Fibroblast of skin of left biceps (primary cell): ENCODE measurements at regions not wholly inside any gene's neighbourhood (a gene's known extent, or its start where the extent isn't known, plus 50 kb on each side); places are given as distances from the start of the nearest gene placed in this dataset.
"Not testable (repeated sequence)": the region's sequence is repeated elsewhere in the genome, so short reads cannot be mapped to it uniquely, and the experiment has no call there.

Experiments used
- DNase-seq, 2 experiments: peaks; one replicate each; pipeline ENCODE4 v3.0.0-alpha.2; 2013; ENCODE audit warnings: low read depth in 2 of 2

DNA sequence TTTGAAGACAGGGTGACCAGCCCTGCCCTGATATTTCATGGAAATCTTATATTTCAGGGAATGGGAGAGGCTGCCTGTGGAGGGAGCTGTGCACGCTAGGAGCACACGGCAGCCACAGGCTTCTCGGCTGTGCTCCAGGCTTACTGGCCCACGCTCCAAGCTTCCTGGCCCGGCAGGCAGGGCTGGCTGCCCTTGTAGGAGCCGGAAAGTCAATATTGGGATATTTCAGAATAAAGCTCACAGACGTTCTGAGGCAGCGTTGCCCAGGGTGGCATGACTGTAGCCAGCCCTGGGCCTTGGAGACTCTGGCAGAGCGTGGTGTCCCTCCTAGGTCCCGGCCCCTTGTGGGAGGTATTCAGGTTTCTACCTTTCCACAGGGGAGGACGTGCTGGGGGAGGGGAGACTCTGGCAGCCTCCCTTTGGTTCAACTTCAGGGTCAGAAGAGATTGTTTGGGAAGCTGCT is 95.6 kb downstream of the NPIPB11 start:
- no peak for DNase-seq

DNA sequence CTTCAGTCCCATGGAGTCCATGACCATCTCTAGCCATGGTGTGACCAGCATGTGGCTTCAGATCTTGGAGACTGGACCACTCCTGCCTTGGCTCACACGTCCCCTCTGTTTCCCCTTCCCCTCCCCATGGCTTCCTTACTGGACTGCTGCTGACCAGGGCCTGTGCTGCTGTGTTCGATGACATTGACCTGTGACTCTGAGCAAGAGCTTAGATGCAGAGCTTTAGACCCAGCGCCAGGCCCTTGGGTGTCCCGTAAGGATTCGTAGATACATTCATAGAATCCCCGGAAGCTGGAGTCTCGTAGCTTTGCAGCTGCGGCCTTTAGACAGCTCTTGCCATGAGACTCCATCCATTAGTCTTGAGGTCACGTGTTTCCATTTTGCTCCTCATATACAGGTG is 96.3 kb downstream of the NPIPB11 start:
- not testable (repeated sequence) for DNase-seq

DNA sequence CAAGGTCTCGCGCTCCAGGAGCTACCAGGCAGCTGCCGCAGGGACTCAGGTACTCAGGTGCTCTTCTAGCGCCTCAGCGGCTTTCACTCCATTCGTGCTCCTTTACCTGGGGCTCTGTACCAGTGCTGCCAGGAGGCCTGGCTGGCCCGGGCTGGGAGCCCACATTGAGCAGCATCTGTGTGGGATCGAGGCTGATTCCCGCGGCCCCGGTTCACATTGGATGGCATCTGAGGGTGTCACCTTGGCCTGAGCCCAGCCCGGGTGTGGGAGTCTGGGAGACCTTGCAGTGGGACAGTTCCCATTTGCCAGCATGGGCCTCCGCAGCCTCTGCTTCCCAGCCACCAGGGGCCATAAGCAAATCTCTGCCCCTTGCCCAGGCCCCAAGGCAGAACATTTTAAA is 96.9 kb downstream of the NPIPB11 start:
- DNase-seq, result not testable (repeated sequence)

DNA sequence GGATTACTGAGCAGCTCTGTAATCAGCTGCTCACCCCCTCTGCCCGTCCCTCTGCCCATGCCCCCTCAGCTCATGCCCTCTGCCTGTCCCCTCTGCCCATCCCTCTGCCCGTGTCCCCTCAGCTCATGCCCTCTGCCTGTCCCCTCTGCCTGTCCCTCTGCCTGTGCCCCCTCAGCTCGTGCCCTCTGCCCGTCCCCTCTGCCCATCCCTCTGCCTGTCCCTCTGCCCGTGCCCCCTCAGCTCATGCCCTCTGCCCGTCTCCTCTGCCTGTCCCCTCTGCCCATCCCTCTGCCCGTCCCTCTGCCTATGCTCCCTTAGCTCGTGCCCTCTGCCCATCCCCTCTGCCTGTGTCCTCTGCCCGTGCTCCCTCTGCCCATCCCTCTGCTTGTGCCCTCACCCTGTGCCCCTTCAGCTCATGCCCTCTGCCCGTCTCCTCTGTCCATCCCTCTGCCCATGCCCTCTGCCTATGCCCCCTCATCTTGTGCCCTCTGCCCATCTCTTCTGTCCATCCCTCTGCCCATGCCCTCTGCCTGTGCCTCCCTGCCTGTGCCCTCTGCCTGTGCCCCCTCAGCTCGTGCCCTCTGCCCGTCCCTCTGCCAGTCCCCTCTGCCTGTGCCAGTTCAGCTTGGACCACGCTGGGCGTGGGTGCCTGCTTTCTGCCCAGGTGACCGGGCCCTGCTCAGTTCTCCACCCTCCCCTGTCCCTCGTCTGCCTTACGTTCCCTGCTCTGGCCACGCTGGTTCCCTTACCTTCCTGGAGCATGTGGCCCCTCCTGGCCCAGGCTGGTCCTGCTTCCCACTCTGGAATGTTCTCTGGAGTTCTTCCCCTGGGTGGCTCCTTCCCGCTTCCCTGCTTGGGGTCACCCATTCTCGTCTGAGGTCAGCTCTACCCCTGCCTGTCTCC is 97.6 kb downstream of the NPIPB11 start:
- no peak for DNase-seq

DNA sequence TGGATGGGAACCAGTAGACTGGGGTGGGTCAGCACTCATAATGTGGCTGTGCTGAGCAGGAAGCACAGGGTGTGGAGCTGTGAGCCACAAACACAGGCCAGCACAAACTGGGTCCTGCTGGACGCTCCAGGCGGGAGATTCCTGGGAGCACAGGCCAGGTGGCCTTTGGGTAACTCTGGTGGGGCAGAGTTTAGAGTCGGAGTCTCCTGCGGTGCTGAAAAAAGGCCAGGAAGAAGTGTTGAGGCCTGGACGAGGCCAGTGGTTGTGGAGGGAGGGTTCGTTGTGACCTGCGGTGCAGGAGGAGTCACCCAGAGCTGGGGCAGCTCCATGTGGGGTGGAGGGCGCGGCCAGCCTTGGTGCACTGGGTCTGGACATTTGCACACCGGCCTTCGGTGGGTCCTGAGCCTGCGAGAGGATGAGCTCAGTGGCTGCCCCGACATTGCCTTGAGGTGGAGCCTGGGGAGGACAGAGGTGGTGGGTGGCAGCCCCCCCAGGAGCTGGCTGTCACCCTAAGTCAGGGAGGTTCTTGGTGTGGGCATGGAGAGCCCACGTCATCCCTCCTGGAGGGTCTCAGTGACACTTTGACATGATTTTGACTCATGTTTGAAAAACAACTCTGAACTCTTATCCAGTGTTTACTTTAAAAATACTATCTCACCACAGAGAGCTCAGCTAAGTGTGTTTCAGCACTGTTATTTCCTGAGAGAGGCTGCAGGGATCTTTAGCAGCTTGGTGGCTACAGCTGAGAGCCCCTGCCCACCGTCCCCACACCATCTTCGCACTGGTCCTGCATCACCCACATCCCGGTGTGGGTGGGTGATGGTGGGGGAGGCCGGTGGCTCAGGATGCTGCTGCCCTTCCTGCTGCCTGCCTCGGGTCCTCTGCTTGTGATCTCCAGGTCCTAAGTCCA is 98.7 kb downstream of the NPIPB11 start:
- DNase-seq, result no peak

DNA sequence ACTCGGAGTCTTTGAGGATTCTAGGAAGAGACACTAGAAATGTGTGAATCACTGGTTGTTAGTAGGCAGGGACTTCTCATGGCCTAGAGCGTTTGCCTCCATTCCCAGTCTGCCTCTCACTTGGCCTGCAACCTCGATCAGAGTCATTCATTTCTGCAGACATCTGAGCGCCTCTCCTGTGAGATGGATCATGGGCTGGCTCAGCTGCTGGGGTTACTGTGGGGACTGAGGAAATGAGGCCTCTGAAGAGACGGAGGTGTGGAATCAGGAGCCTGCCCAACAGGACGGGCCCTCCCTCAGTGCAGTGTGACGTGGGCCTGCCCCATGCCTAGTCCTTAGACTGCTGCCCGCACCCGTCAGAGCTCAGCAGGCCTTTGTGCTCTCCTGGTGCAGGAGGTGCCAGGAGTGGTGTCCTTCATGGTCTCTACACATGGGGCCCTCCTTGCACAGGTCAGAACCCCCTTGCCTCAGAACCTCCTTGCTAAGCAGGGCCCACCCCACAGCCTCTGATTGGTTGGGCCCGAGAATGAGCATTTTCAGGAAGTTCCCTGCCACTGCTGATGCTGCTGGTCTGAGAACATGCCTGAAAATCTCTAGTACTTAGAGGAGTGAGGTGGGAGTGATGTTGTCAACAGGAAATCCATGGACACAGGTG is 99.4 kb downstream of the NPIPB11 start:
- DNase-seq, result no peak

DNA sequence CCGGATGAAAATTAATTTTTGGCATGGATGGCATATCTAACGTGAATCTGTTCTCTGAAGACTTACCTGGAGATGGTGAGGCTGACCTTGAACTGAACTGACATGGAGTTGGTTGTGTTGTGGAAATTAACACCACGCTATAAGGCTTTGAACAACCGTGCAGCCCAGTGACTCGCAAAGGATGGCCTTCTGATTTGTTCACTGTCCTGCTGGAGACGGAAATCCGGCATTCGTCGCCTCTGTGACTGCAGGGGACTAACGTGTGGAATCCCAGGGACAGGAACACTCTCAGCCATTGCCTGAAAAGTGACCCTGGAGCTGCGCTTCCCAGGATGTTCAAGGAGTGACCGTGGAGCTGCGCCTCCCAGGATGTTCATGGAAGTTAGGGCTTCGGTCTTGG is 100.3 kb downstream of the NPIPB11 start:
- DNase-seq, result no peak

DNA sequence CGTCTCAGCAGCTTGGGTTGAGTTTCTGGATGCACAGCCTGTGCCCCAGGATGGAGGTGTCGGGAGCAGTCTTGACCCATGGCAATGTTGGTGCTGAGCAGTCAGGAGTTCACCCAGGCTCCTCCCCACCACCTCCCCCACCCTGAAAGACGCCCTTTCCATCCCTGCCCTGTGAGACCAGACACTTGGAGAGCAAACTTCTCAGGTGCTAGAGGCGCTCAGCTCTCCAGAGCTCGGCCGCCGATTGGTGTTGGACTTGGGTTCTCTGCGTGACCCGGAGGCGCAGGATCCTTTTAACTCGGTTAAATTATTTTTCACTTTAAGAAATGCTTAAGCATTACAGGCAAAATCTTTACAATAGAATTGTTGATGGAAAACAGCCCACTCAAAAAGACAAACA is 101.5 kb downstream of the NPIPB11 start:
- not testable (repeated sequence) for DNase-seq

DNA sequence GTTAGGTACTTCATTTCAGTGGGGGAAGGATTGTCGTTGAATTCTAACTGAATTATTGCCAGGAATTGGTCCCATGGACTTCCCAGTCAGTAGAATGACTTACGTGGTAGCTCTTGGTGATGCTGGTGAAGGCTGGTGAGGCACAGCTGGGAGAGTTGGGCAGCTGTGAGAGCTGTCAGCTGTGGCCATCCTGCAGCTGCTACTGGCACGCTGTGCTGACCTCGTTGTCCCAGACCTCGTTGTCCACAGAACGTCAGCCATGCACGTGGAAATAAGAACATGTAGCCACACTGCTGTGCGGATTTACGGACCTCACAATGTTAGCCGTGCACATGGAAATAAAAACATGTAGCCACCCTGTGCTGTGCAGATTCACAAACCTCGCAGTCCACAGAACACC is 102.3 kb downstream of the NPIPB11 start:
- no peak for DNase-seq

DNA sequence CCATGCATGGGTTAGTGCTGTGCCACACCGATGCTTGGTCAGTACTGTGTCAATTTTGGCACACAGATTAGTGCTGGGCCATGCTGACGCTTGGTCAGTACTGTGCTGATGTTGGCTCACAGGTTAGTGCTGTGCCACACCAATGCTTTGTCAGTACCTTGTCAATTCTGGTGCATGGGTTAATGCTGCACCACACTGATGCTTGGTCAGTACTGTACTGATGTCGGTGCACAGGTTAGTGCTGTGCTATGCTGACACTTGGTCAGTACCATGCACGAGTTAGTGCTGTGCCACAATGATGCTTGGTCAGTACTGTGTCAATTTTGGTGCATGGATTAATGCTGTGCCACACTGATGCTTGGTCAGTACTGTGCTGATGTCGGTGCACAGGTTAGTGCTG is 103.0 kb downstream of the NPIPB11 start:
- DNase-seq, result no peak

DNA sequence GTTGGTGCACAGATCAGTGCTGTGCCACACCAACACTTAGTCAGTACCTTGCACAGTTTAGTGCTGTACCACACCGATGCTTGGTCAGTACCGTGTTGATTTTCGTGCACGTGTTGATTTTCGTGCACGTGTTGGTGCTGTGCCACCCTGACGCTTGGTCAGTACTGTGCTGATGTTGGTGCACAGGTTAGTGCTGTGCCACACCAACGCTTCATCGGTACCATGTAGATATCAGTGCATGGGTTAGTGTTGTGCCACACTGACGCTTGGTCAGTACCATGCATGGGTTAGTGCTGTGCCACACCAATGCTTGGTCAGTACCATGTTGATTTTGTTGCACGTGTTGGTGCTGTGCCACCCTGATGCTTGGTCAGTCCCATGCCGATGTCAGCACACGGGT is 103.5 kb downstream of the NPIPB11 start:
- no peak for DNase-seq

DNA sequence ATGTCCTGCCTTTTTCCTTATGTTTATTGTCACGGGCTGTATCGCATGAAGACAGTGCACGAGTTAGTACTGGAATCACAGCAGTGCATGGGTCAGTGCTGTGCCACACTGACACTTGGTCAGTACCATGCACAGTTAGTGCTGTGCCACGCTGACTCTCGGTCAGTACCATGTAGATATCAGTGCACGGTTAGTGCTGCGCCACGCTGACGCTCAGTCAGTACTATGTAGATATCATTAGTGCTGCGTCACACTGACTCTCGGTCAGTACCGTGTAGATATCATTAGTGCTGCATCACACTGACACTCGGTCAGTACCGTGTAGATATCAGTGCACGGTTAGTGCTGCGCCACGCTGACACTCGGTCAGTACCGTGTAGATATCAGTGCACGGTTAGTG is 104.1 kb downstream of the NPIPB11 start:
- DNase-seq, result not testable (repeated sequence)

DNA sequence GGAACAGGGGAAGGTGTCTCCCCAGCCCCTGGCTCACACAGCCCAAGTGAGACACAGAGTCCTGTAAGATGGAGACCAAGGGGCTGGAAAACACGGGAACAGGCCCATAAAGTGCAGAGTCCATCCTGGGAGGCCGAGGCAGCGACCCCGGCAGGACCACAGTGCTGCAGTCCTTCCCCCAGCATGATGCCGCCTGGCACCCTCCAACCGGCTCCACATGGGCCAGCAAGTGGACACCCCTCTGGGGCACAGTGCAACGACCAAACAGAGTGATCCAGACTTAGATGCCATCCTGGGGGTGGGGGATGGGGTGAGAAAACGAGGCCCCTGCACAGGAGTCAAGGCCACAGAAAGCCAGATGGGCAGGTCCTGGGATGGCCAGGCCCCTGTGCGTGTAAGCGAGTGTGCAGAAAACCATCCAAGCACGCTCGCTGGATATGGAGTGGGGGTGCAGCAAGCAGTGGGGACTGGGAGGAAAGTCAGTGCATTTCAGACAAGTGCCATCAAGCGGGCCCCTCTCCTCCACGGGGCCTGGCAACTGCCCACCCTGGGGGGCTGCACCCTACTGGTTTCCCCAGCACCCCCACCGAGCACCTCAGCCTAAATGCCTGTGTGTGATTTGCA is 104.7 kb downstream of the NPIPB11 start:
- DNase-seq, result not testable (repeated sequence)

DNA sequence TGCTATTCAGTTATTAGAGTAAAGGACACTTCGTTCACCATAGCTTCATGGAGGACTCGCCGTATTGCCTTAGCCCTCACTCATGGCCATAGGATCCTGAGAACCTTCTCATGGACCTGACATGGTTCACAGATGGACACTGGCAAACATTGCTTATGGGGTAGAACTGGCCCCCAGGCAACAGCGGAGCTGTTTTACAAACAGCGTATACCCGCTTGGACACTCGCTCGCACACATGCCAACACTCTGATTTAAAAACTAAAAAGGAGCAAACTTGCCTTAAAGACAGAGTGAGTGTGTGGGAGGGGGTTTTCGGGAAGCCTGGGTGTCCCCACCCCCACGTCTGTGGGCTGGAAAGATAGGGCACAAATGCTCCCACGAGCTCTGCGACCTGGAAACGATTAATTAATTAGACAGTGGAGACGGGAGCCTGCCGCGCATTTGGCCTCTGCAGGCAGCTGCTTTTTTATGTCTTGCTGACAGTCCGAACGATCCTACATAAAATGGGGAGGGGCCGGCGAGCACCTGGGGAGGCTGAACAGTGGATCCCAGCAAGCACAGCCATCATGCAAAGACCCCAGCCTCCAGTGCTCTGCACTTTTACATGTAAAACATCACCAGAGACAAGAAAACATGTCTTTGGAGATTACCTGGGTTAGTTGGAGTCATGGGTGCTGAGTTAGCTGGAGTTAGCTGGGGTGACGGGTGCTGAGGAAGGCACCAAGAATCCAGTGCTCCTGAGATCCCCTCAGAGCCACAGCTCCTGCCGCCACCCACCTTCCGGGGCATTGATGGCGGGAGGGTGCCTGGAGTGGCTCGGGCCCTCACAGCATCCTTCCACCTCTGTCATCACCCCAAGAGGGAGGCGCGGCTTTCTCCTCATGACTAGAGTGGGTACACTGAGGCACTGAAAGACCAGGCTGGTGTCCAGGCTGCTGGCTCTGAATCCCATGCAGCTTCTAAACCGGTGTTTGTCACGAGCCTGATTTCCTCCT is 105.7 kb downstream of the NPIPB11 start:
- not testable (repeated sequence) for DNase-seq

DNA sequence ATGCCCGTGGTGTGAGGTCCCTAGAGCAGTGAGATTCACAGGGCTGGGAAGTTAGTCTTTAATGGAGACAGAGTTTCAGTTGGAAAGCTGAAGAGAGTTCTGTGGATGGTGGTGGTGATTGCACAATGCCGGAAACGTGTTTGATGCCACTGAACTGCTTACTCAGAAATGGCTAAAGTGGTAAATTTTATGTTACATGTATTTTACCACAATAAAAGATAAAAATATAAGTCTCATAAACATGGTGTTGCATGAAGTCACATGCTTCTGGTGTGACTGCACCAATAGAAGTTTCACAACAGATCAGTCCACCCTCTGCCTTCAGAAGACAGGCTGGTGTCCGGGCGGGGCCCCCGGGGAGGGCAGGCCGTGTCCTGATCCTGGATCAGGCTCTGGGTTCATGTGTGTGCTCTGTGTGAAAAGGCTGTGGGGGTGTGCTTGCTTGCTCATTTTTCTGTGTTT is 106.5 kb downstream of the NPIPB11 start:
- not testable (repeated sequence) for DNase-seq

DNA sequence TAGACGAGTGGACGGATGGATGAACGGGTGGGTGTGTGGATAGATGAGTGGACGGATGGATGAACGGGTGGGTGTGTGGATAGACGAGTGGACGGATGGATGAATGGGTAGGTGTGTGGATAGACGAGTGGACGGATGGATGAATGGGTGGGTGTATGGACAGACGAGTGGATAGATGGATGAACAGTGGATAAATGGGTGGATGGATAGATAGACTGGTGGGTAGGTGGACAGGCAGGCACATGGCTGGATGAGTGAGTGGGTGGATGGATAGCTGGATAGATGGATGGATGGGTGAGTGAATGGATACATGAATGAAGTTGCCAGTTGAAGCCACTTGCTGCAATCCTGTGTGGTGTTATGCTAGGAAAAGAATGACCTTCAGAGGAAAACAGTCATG is 107.5 kb downstream of the NPIPB11 start:
- not testable (repeated sequence) for DNase-seq

DNA sequence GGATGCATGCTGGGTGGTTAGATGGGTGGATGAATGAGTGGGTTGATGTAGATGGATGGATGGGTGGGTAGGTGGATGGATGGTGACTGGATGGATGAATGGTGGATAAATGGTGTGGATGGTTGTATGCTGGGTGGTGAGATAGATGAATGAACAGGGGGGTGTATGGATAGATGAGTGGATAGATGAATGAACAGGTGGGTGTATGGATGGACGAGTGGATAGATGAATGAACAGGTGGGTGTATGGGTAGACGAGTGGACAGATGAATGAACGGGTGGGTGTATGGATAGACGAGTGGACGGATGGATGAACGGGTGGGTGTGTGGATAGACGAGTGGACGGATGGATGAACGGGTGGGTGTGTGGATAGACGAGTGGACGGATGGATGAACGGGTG is 108.2 kb downstream of the NPIPB11 start:
- DNase-seq, result not testable (repeated sequence)

DNA sequence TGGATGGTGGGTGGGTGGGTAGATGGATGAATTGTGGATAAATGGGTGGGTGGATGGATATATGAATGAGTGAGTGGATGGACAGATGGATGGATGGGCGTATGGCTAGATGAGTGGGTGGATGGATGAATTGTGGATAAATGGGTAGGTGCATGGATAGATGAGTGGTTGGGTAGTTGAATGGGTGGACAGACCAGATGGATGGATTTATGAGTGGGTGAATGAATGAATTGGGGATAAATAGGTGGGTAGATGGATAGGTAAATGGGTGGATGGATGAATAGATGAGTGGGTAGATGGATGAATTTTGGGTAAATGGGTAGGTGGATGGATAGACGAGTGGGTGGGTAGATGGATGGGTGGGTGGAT is 108.7 kb downstream of the NPIPB11 start:
- not testable (repeated sequence) for DNase-seq

DNA sequence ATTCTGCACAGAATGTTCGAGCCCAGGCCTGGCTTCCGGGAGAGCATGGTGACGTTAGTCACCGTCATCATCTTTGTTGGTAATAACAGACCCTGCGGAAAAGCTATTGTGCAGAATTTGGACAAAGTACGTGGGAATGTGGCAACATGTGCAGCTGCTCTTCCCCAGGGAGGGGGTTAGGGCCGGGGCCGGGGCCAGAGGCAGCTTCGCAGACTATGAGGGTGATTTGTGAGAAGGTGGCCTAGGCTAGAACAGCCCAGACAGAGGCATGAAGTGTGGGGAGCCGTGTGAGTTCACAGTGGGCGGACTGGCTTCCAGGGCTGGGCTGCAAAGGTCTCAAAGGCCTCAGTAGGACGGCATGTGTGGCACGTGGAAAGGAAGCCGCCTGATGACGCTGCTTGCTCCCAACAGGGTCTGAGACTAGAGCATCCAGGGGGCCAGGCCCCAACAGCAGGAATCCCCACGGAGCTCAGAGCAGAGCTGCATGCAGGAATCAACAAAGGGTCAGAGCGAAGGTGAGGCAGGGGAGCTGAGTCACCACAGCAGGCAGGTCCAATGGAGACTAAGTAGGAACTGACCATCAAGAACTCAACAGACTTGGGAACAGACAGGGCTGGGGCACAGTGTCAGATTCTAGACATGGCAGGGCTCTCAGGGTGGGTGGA is 109.2 kb downstream of the NPIPB11 start:
- DNase-seq, result not testable (repeated sequence)

DNA sequence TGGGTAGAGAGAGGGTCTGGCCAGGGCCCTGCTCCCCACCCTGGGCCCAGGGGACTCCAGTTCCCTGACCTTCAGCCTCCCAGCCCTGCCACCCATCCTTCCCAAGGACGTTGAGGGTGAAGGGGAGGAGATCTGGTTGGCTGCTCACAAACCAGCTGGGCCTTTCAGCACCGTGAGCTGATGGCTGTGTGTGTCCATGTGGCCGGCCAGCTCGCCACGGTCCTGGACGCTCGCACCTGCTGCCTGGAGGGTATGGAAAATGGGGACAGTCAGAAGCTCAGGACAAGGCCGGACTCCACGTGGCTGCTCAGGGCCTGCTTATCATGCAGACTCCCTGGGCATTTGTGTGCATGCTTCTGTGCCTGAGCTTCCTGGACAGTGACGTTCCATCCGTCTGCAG is 110.3 kb downstream of the NPIPB11 start:
- not testable (repeated sequence) for DNase-seq
